ENCODE measurements at regions not wholly inside any gene's neighbourhood (a gene's known extent, or its start where the extent isn't known, plus 50 kb on each side); places are given as distances from the start of the nearest gene placed in this dataset.

GRCh38 chr5:54638106-54638505 is 120.5 kb downstream of the SNX18 start:
- DNase-seq (ENCODE audit: low spot score): no peak

GRCh38 chr5:54637654-54638053 is 120.1 kb downstream of the SNX18 start:
- no peak for DNase-seq (ENCODE audit: low spot score)
- TF ChIP-seq CTCF (IDR thresholded peaks at IDR 0.05; ENCODE audit: extremely low read depth, missing control alignments): no peak

More at GRCh38 chr5:54638106-54638505, 120.5 kb downstream of the SNX18 start:
- no peak for TF ChIP-seq CTCF (IDR thresholded peaks at IDR 0.05; ENCODE audit: extremely low read depth, missing control alignments)

GRCh38 chr5:54634089-54634488 is 116.5 kb downstream of the SNX18 start:
- no peak for TF ChIP-seq CTCF (IDR thresholded peaks at IDR 0.05; ENCODE audit: extremely low read depth, missing control alignments)
- DNase-seq (ENCODE audit: low spot score): no peak

GRCh38 chr5:54632131-54632701 is 114.7 kb downstream of the SNX18 start:
- DNase-seq (ENCODE audit: low spot score): no peak
- no peak for TF ChIP-seq CTCF (IDR thresholded peaks at IDR 0.05; ENCODE audit: extremely low read depth, missing control alignments)

GRCh38 chr5:54630738-54631359 is 113.3 kb downstream of the SNX18 start:
- DNase-seq (ENCODE audit: low spot score): no peak
- TF ChIP-seq CTCF (IDR thresholded peaks at IDR 0.05; ENCODE audit: extremely low read depth, missing control alignments): no peak

GRCh38 chr5:54629115-54629514 is 111.6 kb downstream of the SNX18 start:
- TF ChIP-seq CTCF (IDR thresholded peaks at IDR 0.05; ENCODE audit: extremely low read depth, missing control alignments): no peak
- no peak for DNase-seq (ENCODE audit: low spot score)

- no peak for DNase-seq (ENCODE audit: low spot score)
- TF ChIP-seq CTCF (IDR thresholded peaks at IDR 0.05; ENCODE audit: extremely low read depth, missing control alignments): no peak
Observed at GRCh38 chr5:54628050-54628449, 110.5 kb downstream of the SNX18 start.
